Spleen (tissue), 11 donors: ENCODE measurements at regions not wholly inside any gene's neighbourhood (a gene's known extent, or its start where the extent isn't known, plus 50 kb on each side); places are given as distances from the start of the nearest gene placed in this dataset.

Source experiments
- DNase-seq: peaks from one replicate; pipeline ENCODE4 v3.0.0-alpha.2; 2020
- H3K27ac ChIP-seq, 8 donors: fragments of 200-600 bp; sonication (generic) in 7 of 8; 1 replicate in 4 of 8; 2 replicates in 4 of 8; pipeline versions ENCODE4 v1.5.0 to v1.8.0; 2016 to 2021; ENCODE audit warnings: inconsistent platforms in 4 of 8, mild to moderate bottlenecking in 4 of 8, moderate library complexity in 1 of 8
- H3K27me3 ChIP-seq, 7 donors: fragments of 200-600 bp; sonication (generic) in 6 of 7; replicated peaks in 1 of 7; 1 replicate in 4 of 7; 2 replicates in 3 of 7; pipeline versions ENCODE4 v1.5.0 to v1.8.0; 2016 to 2021; ENCODE audit warnings: inconsistent platforms in 3 of 7, mild to moderate bottlenecking in 1 of 7
- H3K36me3 ChIP-seq, 6 donors: fragments of 200-600 bp; sonication (generic) in 5 of 6; 1 replicate in 4 of 6; 2 replicates in 2 of 6; pipeline versions ENCODE4 v1.5.0 to v1.8.0; 2016 to 2021; ENCODE audit warnings: inconsistent platforms in 2 of 6
- H3K4me1 ChIP-seq, 6 donors: fragments of 200-600 bp; sonication (generic) in 5 of 6; 1 replicate in 3 of 6; 2 replicates in 3 of 6; pipeline versions ENCODE4 v1.5.0 to v1.8.0; 2016 to 2021; ENCODE audit warnings: inconsistent platforms in 3 of 6
- H3K4me3 ChIP-seq, 8 donors: fragments of 200-600 bp; sonication (generic) in 7 of 8; 1 replicate in 4 of 8; 2 replicates in 4 of 8; pipeline versions ENCODE4 v1.5.0 to v1.8.0; 2016 to 2021; ENCODE audit warnings: inconsistent platforms in 4 of 8, mild to moderate bottlenecking in 4 of 8, moderate library complexity in 2 of 8
- H3K9me3 ChIP-seq, 8 donors: fragments of 200-600 bp; sonication (generic) in 7 of 8; 1 replicate in 4 of 8; 2 replicates in 4 of 8; pipeline versions ENCODE4 v1.5.0 to v1.8.0; 2016 to 2021; ENCODE audit warnings: inconsistent platforms in 4 of 8
- CTCF ChIP-seq, 11 experiments: fragments of 200-600 bp in 7 of 11; fragments of 450-650 bp in 4 of 11; sonication (generic) in 4 of 11; IDR thresholded peaks in 8 of 11; conservative IDR thresholded peaks in 3 of 11; 1 replicate in 7 of 11; 2 replicates in 4 of 11; pipeline versions ENCODE4 v1.4.0 to v1.8.0; 2016 to 2021; ENCODE audit warnings: antibody characterized with exemption in 11 of 11, inconsistent platforms in 4 of 11, mild to moderate bottlenecking in 1 of 11
- POLR2A ChIP-seq, 3 donors: fragments of 450-650 bp; IDR thresholded peaks; one replicate each; pipeline ENCODE4 v1.5.1; 2017; ENCODE audit warnings: antibody characterized with exemption in 3 of 3, mild to moderate bottlenecking in 1 of 3
- POLR2AphosphoS5 ChIP-seq, 3 donors: sonication (generic); formaldehyde crosslinking; IDR thresholded peaks; one replicate each; pipeline ENCODE4 v1.5.1; 2017; ENCODE audit warnings: antibody characterized with exemption in 3 of 3
- WGBS, 5 donors: extraction: QIAGEN DNeasy Blood & Tissue Kit in 3 of 5; methylation state at CpG; one replicate each; pipeline versions ENCODE4 v1.1.5 to v1.1.7; 2013 to 2018; 5-methylcytosine and 5-hydroxymethylcytosine counted together
- intact Hi-C: fragments of 100-400 bp; cut with DNase I; formaldehyde crosslinking; loops from one replicate; pipeline ENCODE4 v1.15.0; 2023; ENCODE audit warnings: low total_unique reads
- donor health status: healthy with polysubstance abuse.
- donor health status: DM: no; HTN: no; CAD: no; lungs with moderate emphysema.
- donor health status: DM: no; HTN: no; CAD: no.
- donor health status: Bipolar disorder and iron deficiency.
- donor health status: healthy.
- donor health status: DM: no; HTN: no; CAD: no.
- donor health status: DM: yes; HTN: yes; CAD: no.

DNA sequence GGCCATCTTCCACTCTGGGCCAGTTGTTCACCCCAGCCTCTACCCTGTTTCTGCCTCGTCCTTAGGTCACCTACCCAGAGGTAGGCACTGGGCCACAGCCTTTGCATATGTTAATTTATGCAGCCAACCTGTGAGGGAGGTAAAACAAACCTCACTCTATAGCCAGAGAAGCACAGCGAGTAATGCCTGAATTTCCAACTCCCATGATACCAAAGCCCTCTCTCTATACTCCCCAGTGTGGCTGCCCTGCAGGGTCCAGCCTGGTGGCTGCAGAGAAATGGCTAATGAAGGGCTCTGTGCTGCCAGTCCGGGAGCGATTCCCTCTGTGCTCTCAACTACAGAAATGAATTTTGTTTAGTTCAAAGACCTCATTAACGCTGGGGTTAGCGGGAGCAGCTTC is 397.0 kb upstream of the CCL2 start:
- no peak for DNase-seq
- Histone ChIP-seq H3K4me1 (no peaks in the 10 kb centered on the region), H3K4me3 (no peak overlapping the region), H3K27ac (no peak overlapping the region), H3K36me3 (no peaks in the 10 kb centered on the region), H3K9me3 (no peaks in the 10 kb centered on the region), H3K27me3 (peaks cover 0 to 56% (median 0%) of the 10 kb centered on the region in 7 donors)
- intact Hi-C loops = no loop called here
- WGBS, 5 donors = 46 to 56% (median 52%) methylated on average over 6 of the region's 6 CpGs
- TF ChIP-seq CTCF (IDR thresholded peaks at IDR 0.05 in 8 of 11, conservative IDR thresholded peaks at IDR 0.05 in 3 of 11) = no peak
- no peak for TF ChIP-seq POLR2AphosphoS5 (IDR thresholded peaks at IDR 0.05)
- no peak for TF ChIP-seq POLR2A (IDR thresholded peaks at IDR 0.05)

- intact Hi-C loops = no loop called here
- peaks cover 0 to 54% (median 0%) of the 10 kb centered on the region in 7 donors for H3K27me3 ChIP-seq
- no peaks in the 10 kb centered on the region for H3K9me3 ChIP-seq
- DNase-seq = no peak
- 50 to 89% (median 83%) methylated on average over 1 of the region's 1 CpG for WGBS, 5 donors
- no peak overlapping the region for H3K27ac ChIP-seq
- TF ChIP-seq POLR2AphosphoS5 (IDR thresholded peaks at IDR 0.05) (no peak), POLR2A (IDR thresholded peaks at IDR 0.05) (no peak), CTCF (IDR thresholded peaks at IDR 0.05 in 8 of 11, conservative IDR thresholded peaks at IDR 0.05 in 3 of 11) (no peak)
- no peak overlapping the region for H3K4me3 ChIP-seq
- H3K36me3 ChIP-seq = no peaks in the 10 kb centered on the region
- H3K4me1 ChIP-seq = no peaks in the 10 kb centered on the region
Observed at GRCh38 chr17:33858682-33859081, 396.4 kb upstream of the CCL2 start.

GRCh38 chr17:33862772-33863602 is 392.1 kb upstream of the CCL2 start:
- intact Hi-C loops = no loop called here
- 62 to 87% (median 63%) methylated on average over 4 of the region's 4 CpGs for WGBS, 5 donors
- Histone ChIP-seq H3K9me3 (no peaks in the 10 kb centered on the region), H3K27me3 (peaks cover 0 to 27% (median 0%) of the 10 kb centered on the region in 7 donors), H3K4me1 (no peaks in the 10 kb centered on the region), H3K27ac (no peak overlapping the region), H3K4me3 (no peak overlapping the region), H3K36me3 (no peaks in the 10 kb centered on the region)
- no peak for DNase-seq
- TF ChIP-seq CTCF (IDR thresholded peaks at IDR 0.05 in 8 of 11, conservative IDR thresholded peaks at IDR 0.05 in 3 of 11) (no peak), POLR2AphosphoS5 (IDR thresholded peaks at IDR 0.05) (no peak), POLR2A (IDR thresholded peaks at IDR 0.05) (no peak)

DNA sequence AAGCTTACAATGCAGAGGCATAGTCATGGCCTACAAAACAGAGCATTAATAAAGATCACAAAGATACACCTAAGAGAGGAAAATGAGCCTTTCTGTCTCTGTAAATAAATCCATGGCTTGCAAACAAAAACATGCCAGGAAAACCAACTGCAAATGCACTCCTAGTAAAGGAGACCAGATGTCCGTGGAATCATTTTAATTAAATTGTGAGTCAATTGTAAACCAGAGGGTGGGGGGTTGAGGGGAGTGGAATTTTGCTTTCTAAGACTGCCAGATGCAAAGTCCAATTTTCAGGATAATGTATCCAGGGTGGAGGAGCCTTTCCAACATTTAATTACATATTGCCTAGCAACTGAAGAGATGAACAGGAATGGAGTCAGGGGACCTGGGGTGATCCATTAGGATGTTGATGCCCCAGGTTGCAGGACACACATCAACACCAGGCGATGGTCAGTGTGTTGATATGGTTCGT is 390.3 kb upstream of the CCL2 start:
- Histone ChIP-seq H3K27me3 (peaks cover 0 to 25% (median 0%) of the 10 kb centered on the region in 7 donors), H3K9me3 (no peaks in the 10 kb centered on the region), H3K36me3 (no peaks in the 10 kb centered on the region), H3K27ac (no peak overlapping the region), H3K4me1 (no peaks in the 10 kb centered on the region), H3K4me3 (no peak overlapping the region)
- WGBS, 5 donors = 72 to 85% (median 75%) methylated on average over 3 of the region's 3 CpGs
- no peak for DNase-seq
- intact Hi-C loops = no loop called here
- TF ChIP-seq POLR2AphosphoS5 (IDR thresholded peaks at IDR 0.05) = no peak
- no peak for TF ChIP-seq CTCF (IDR thresholded peaks at IDR 0.05 in 8 of 11, conservative IDR thresholded peaks at IDR 0.05 in 3 of 11)
- no peak for TF ChIP-seq POLR2A (IDR thresholded peaks at IDR 0.05)
